ENCODE measurements at regions not wholly inside any gene's neighbourhood (a gene's known extent, or its start where the extent isn't known, plus 50 kb on each side); places are given as distances from the start of the nearest gene placed in this dataset.

GRCh38 chr2:13414897-13415296, 698.2 kb downstream of the TRIB2 start:
- intact Hi-C loops (cut with micrococcal nuclease; ENCODE audit: unreplicated experiment), result no loop called here
- Histone ChIP-seq H3K9ac (ENCODE audit: insufficient read depth, low read depth, low read length) (no peak overlapping the region), H3K4me1 (ENCODE audit: insufficient read depth, low read length) (no peaks in the 10 kb centered on the region), H3K79me2 (ENCODE audit: insufficient read depth, low read length) (no peaks in the 10 kb centered on the region), H3K4me3 (replicated peaks in 1 of 3; ENCODE audit: insufficient read depth in 1 of 3, low read depth in 2 of 3, low read length in 3 of 3) (no peak overlapping the region), H3K36me3 (replicated peaks in 1 of 2; ENCODE audit: control insufficient read depth in 1 of 2, insufficient read depth in 2 of 2, low read length in 2 of 2) (no peaks in the 10 kb centered on the region), H3K27ac (ENCODE audit: extremely low read length, insufficient read depth, low read length) (no peak overlapping the region), H3K27me3 (ENCODE audit: control insufficient read depth in 1 of 2, insufficient read depth in 2 of 2, low read length in 2 of 2) (no peaks in the 10 kb centered on the region; a peak in 1 of 5 replicates), H3K4me2 (ENCODE audit: low read depth, low read length) (no peak overlapping the region), H2AFZ (ENCODE audit: low read length) (no peak overlapping the region), H3K9me3 (ENCODE audit: low read length) (peaks cover 83% of the 10 kb centered on the region), H4K20me1 (ENCODE audit: insufficient read depth, low read length) (no peaks in the 10 kb centered on the region)
- DNase-seq (ENCODE audit: low spot score) (no peak), FAIRE-seq (no peak), ATAC-seq (no peak)
- 1% methylated on average over 2 of the region's 2 CpGs for WGBS (ENCODE audit: low lambda C conversion rate)
- ChIA-PET CTCF (ENCODE audit: low intra/inter-chr PET ratio, low total read pairs) (no interaction called here), POLR2A (no interaction called here)
- in situ Hi-C loops (cut with HindIII; ENCODE audit: extremely low pct_ligation_motif_present, low pct_unique_long_range_greater_than_20kb), result no loop called here
- BruUV-seq (replicated peaks), result no TSS peak
- TF ChIP-seq, protein P1, sequence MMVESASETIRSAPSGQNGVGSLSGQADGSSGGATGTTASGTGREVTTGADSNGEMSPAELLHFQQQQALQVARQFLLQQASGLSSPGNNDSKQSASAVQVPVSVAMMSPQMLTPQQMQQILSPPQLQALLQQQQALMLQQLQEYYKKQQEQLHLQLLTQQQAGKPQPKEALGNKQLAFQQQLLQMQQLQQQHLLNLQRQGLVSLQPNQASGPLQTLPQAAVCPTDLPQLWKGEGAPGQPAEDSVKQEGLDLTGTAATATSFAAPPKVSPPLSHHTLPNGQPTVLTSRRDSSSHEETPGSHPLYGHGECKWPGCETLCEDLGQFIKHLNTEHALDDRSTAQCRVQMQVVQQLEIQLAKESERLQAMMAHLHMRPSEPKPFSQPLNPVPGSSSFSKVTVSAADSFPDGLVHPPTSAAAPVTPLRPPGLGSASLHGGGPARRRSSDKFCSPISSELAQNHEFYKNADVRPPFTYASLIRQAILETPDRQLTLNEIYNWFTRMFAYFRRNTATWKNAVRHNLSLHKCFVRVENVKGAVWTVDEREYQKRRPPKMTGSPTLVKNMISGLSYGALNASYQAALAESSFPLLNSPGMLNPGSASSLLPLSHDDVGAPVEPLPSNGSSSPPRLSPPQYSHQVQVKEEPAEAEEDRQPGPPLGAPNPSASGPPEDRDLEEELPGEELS (CRISPR knock-in tag; IDR thresholded peaks at IDR 0.05), result no peak
- TF ChIP-seq FOXK2 (IDR thresholded peaks at IDR 0.05), result no peak
- no peak for TF ChIP-seq MAFK (conservative IDR thresholded peaks at IDR 0.05 in 1 of 2, IDR thresholded peaks at IDR 0.05 in 1 of 2; ENCODE audit: low read length in 2 of 2)
- TF ChIP-seq SALL1 (CRISPR knock-in tag; IDR thresholded peaks at IDR 0.05), result no peak
- no peak for TF ChIP-seq ZNF253 (CRISPR knock-in tag; IDR thresholded peaks at IDR 0.05; ENCODE audit: borderline replicate concordance)
- TF ChIP-seq ZSCAN25 (CRISPR knock-in tag; IDR thresholded peaks at IDR 0.05), result no peak
- TF ChIP-seq ZNF775 (CRISPR knock-in tag; IDR thresholded peaks at IDR 0.05; ENCODE audit: borderline replicate concordance), result no peak
- TF ChIP-seq DDIT3 (CRISPR knock-in tag; IDR thresholded peaks at IDR 0.05), result no peak
- no peak for TF ChIP-seq ZNF207 (IDR thresholded peaks at IDR 0.05; ENCODE audit: borderline replicate concordance)
- no peak for TF ChIP-seq MXI1 (IDR thresholded peaks at IDR 0.05; ENCODE audit: borderline replicate concordance, low read depth, low read length)
- no peak for TF ChIP-seq TP53 (CRISPR knock-in tag; conservative IDR thresholded peaks at IDR 0.05)
- TF ChIP-seq ZNF780A (CRISPR knock-in tag; IDR thresholded peaks at IDR 0.05), result no peak

Measured in HepG2 (cell line).